GM21515 (cell line): ENCODE measurements at regions not wholly inside any gene's neighbourhood (a gene's known extent, or its start where the extent isn't known, plus 50 kb on each side); places are given as distances from the start of the nearest gene placed in this dataset.

ENCODE experiments used
- ATAC-seq: cut with Tn5 transposase; IDR thresholded peaks from one replicate; pipeline ENCODE4 v1.9.1; 2021; ENCODE audit not compliant: unreplicated experiment

DNA sequence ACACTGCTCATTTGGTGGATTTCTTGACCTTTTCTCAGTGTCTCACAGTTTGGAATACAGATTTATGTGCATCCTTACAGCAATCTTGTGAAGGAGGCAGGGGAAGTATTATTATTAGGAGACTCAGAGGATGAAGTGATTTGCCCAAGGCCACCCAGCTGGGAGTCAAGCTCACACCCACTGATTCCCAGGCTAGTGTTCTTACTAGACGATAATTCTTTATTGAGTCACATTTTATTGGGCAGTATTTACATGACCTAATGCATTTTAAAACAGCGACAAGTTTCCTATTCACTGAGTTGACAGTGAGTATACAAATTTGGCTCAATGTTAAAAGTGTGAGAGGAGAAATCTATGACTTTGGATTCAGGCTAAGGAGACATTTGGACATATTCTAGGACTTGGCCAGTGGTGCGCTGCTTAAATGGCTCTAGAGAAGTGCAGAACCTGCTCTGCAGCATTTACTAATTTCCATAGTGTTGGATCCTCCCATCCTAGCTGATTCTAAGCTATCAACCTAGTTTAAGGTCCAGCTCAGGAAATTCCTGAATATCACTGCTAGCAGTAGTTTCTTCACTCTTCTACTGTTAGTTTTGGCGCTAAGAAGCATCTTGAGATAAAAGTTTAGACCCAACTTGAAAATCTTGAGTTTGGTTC lies 199.3 kb downstream of the MTX2 start:
- ATAC-seq = no peak

DNA sequence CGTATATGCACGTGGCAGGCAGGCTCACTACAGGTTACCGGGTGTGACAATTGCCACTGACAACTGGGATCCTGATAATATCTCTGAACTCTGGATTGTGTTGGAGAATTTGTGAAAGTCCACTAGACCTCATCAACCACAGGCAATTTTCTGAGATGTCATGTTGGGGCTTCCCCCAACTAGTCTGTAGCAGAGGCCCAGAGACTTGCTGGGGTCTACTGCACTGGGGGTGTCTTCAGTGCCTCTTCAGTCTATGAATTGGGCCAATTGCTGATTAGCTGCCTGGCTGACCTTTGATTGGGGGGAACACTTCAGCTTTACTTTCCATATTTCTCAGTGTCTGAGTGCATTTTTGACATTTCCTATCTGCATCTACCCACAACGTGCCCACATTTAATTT lies 201.5 kb downstream of the MTX2 start:
- ATAC-seq = no peak

DNA sequence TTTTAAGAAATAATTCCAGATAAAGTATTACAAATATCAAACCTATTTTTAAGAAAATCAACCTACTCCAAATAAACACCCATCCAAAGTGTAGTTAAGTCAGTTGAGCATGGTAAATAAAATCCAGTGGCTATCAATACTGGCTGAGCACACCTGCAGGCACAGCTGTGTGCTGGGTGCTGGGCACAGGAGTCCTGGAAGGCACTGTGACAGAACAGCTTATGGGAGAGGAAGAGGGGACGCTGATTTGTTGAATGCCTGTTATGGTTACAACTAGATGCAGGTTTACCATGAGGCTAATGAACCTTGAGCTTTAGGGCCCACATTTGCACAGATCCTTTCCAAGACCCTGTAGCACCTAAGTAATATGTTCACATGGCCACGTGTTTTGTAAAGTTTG lies 202.7 kb downstream of the MTX2 start:
- ATAC-seq = no peak

DNA sequence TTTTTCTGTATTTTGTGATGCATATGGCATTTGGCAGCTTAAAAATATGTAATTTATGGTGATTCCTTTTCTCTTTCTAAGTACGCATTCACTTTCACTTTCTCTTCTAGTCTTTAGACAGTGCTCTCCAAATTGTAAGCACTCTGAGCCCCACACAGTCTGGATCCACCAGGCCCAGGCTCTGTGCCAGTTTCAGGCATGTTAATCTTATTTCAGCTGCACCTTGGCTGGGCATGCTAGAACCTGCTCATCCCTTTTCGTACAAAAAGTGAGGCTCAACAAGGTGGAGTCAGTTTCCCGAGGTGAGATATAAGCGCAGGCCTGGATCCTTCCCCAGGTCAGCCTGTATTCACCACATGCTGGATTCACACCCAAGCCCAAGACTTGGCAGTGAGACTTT lies 203.9 kb downstream of the MTX2 start:
- ATAC-seq = no peak

DNA sequence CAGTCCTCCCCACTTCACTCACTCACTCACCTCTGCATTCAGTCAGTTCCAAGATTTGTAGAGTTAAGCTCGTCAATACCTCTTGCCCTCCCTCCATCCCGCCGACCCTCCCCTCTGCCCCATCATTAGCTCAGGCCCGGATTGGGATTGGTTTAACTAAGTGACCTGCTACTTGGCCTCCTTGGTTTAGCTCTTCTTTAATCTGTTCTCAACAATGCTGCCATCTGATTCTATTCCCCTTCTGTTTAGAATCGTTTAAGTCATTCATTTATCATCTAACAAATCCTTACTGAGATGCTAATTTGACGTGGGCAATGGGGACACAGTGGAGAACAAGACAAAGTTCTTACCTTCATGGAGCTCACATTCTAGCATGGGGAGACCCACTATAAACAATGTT lies 204.6 kb downstream of the MTX2 start:
- ATAC-seq = no peak

DNA sequence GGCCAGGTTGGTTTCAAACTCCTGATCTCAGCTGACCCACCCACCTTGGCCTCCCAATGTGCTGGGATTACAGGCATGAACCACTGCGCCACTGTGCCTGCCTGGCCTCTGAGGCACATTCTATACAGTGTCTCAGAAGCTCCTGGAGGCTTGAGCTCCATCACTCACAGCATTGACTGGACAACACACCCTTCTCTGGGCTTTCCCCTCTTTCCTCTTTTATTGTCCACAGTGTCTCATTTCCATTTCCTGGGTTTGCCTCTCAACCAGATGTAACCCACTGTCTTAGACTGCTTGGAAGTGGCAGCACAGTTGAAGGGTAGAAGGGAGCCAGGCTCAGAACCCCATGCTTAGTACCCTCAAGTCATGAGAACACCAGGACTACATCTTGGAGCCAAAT lies 208.1 kb downstream of the MTX2 start:
- no peak for ATAC-seq

DNA sequence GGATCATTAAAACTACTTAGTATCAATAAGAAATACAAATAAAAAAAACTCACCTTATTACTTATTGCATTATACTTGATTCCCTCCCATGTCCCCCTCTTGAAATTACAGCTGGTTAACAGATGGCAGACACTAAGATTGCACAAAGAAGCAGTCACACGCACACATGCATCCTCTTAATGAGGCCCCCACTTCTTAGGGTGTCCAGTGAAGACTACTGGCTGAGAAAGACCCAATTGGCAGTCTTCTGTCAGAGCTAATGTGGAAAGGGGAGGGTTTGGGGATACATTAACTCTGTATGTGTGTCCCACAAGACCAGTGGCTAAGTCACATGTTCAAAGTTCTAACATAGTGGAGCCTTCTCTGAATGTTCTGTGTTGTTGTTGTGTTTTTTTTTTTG lies 210.7 kb downstream of the MTX2 start:
- ATAC-seq = no peak

DNA sequence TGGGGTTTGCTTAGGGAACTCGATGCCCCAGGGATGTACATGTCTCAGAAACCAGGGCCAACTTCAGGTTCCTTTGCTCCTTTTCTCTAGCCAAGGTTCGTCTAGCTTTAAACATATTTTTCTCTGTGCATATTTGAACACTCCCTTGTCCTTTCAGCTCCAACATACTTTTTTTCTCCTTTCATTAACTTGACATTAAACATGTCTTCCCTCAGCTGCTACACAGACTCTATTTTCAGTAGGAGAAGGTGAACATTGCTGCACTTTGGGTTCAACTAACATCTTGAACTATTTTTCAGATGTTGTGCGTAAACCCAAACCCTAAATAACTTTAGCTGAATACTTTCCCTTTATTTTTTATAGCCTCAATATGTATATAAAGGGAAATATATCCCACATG lies 212.9 kb downstream of the MTX2 start:
- no peak for ATAC-seq

DNA sequence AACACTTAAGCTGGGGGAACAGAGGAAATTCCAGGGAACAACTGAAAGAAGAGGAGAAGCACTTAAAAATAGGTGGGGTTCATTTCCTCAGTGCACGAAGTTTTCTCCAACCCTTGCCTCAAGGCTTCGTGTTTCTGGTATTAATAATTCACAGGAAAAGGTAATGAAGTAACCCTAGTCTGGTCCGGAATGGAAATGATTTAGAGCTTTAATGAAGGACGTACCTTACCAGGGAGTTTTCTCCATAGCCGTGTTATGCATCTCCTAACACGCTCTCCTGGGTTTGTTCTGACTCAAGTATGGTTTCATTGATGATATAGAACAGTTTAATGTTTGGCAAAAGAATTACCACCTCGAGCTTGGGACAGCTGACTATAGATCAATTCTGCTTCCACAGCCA lies 214.2 kb downstream of the MTX2 start:
- no peak for ATAC-seq

DNA sequence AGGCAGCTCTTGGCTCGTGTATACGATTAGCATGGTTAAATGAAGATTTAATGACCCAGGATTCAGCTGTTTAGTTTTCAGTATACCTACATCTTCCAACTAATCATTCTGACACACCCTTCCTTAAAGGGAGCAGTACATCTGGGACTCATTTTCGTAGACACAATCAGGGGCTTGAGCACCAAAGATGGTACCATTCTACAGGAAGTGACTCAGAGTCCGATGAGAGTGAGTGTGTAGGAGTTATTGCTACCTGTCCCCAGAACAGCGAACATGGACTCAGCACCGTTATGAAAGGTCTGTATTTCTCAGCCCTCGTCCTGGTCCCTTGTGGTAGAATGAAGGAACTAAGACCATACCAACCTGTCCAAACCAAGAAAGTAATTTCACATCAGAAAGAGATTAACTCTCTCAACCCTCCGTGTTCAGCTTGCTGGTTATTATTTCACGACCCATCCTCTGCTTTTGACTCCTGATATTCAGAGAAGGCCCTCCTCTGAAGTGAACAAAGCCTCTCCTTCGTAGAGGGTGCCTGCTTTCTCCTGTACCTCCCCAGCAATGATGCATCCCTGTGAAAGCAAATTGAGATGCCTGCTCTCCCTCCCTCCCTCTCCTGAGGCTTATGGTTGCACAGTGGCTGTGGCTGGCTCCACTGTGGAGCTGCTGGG lies 214.8 kb downstream of the MTX2 start:
- ATAC-seq = no peak

DNA sequence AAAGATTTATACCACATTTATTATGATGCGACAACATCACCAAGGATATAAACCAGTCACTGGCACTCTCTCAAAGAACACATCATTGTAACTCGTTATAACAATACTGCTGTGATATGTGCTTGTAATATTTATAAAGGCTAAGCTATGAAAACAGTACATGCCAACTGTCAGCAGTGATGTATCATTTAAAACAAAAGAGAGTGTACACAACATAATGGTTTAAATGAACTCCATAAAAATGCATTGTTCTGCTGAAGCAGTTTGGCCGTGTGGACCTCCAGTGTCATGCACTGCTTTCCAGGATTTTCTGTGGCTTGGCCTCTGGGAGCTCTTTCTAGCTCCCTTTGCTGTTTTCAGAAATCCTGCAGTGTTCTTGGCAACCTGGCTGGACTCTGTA lies 215.6 kb downstream of the MTX2 start:
- no peak for ATAC-seq

DNA sequence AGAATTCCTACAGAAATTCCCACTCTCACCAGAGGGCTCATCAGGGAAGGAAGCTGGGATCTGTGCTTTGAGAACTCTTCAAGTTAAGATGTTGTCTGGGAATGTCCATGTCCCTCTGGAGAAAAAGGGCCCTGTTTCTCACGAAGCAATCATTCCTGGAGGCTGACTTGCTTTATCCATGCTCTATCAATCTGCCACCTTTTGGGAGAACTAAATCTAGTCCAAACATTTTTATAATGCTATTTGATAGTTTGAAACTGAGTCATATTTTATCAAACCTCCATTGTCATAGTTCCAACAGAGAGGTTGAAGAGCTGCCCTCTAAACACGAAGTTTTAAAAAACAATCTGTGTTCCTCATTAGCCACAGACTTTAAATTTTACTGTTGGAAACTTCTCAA lies 219.2 kb downstream of the MTX2 start:
- no peak for ATAC-seq

DNA sequence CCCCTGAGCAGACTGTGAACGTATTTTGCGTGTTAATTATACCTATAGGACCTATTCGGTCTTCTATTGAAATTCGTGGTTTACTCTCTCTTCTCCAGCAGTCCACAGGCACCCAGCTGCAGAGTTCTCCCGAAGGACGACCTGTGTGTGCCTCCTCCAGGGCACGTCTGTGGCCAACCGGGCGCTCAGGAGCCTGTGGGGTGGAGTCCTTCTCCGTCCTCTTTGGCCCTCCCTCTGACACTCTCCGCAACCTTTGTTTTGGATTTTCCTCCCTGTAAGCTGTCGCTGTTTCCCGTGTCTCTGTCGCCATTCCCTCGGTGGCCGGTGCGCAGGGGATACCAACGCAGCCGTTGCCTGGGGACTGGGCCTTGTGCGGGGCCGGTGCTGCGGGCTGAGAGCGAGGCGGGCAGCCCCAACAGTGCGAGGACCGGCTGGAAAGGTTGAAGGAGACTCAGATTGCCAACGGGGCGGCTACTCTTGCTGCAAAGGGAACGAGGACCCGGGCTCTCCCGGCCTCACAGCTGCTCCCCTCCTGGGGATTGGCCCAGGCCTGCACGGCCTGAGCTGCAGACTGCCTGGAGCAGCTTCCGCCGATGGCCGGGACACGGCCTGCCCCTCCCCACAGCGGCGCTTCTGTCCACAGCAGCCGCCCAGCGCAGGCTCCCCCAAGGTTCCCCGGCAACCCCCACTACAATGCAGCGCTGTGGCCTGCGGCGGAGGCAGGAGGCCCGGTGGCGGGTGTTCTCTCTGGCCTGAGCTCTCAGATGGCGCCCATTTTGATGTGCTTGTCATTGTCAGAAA lies 221.0 kb downstream of the MTX2 start:
- no peak for ATAC-seq

DNA sequence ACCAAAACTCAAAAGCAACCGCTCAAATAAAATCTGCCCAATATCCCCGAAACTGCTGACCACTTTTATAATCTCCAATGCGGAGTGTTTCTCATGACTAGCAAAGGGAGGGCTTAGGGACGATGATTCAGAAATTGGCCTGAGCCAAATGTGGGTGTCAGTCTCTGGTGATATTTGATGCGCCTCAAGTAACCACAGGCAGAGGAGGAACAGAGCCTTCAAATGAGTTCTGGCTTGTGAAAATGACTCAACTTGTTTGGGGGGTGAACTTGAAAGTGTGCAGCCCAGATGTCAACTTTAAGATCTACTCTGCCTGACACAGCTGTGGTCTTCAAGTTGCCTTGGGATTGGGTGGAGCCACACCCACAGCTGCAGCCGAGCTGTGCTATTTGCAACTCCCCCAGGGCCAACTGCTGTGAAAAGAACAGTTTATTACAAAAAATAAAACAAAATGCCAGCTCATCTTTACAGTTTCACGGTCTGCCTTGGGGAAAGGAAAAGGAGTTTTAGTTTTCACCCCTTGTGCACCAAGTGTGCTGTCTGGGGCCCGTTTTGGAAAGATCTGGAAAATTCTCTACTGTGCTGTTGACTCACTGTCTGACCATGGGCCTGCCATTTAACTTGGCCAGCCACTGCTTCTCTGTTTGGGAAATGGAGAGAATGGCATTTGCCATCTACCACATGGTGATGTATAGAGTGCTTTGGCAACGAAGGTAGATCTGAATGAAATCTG lies 222.1 kb downstream of the MTX2 start:
- ATAC-seq = peak; percentile 93

DNA sequence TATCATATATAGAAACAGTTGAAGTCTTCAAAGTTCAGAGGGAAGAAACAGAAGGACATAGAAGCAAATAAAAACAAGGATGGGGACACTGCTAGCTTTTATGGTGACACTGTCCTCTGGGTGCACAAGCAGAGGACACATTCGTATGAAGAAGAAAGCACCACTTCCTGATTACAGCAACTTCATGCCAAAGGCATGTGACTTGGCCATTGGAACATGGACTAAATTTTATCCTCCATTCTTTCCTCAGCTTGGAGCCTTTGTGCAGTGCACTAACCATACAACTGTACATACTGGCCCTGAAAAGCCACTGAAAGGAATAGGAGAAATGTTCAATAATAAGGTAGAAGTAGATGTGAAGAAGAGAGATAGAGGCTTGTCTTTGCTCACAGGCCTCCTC lies 223.3 kb downstream of the MTX2 start:
- no peak for ATAC-seq

DNA sequence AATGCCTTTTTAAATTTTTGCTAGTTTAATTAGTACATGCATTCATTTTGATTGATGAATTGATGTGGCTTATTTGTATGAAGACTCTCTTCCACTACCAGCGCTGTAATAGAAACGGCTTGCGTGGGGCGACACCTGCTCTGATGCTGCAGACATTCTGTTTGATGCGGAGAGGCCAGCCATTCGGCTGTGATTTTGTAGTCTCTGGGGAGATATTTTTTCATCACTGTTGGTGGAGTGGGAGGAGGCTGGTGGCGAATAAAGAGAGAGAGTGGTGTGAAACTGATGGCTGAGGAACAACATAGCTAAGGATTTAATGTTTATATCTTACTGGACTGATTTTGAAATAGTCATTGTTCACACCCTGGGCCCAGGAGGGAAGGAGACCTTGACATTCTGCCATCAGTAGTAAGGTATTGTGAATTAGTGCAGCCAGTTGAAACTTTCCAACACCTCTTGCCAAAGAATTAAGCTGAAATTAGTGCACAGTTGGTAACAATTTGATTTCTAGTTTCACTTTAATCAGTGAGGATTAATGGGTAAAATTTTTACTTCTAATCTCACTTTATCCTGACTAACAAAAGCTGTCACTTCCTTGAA lies 224.1 kb downstream of the MTX2 start:
- no peak for ATAC-seq

DNA sequence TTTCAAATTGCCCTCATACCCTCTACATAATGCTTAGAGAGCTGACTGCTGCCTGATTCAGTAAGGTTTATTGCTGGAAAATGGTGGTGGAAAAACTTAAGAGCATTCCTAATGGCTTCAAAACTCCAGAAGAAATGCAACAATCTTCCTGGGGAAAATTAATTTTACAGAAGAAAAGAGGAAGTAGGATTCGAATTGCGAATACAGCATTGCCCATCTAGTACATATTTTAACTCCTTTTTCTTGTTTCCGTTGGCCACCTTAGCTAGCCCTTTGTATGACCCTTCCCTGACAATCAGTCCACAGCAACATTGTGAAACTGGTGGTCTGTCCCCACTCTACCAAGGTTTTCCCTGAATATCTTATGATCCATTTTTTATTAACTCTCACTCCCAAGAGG lies 224.7 kb downstream of the MTX2 start:
- ATAC-seq = no peak

DNA sequence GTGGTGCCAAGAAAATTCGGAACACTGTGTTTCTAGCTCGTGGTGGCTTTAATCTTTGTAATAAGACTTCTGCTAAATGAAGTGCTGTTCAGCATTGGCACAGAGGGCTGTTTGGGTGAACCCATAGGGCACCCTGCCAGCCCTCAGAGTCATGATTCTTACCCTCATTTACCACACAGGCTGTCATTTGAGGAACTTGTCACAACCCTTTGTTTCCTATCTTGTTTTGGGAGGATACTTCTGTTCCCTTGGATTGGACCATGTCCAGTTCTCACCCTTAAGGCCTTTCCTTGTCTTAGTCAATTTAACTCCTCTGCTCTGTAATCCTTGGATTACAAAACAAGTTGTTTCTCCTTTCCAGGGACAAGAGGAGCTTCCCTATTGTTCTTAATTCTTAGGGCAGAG lies 225.7 kb downstream of the MTX2 start:
- ATAC-seq = no peak

DNA sequence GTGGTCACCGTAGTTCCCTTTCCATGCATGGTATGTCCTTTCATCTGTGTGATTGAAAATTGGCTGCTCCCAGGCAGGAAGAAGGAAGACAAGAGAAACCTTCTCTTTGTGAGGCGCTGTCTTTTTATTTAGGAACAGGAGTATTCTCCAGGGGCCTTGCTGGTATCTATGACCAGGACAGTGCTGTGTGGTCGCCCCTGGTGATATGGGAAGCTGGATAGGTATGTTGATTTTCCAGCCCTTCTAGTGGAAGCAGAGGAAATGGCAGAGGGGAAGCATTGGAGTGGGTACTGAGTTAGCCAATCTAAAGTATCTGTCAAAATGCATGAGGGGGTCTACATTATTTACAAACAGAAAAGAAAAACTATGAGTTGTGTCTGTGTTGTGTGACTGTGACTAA lies 226.6 kb downstream of the MTX2 start:
- no peak for ATAC-seq

DNA sequence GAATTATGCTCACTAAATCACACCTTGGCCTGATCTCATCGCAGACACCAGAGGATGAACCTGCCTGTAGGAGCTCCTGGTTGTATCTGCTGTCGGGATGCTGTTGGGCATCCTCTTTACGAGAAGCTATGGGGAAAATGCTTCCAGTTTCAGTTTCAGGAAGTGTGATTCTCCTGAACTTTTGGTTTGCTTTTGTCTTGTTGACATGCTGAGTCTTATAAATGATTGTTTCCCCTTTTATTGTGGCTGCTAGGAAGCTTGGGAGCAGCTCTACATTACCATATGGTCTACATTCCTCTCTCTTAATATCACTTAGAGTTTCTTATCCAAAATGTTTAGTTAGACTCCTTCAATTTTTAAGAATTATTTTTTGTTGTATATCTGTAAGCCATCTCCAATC lies 227.5 kb downstream of the MTX2 start:
- ATAC-seq = no peak

DNA sequence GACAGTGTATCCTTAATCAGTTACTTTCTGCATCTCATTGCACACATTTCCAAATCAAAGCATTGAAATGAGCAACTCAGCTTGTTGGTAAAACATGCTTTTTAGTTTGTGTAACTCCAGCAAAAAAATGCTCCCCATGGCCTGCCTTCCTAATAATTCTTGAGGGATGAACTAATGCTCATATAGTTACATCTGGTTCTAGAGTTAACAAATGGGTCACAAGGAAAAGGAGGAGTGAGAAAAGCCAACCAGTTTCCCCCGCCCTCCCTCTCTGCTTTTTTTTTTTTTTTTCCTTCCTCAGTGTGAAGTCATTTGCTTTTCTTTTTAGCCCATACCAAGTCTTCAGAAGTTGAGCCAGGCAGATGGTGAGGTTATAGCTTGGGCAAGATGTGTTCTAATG lies 231.7 kb downstream of the MTX2 start:
- no peak for ATAC-seq
